ENCODE measurements at regions not wholly inside any gene's neighbourhood (a gene's known extent, or its start where the extent isn't known, plus 50 kb on each side); places are given as distances from the start of the nearest gene placed in this dataset.

DNA sequence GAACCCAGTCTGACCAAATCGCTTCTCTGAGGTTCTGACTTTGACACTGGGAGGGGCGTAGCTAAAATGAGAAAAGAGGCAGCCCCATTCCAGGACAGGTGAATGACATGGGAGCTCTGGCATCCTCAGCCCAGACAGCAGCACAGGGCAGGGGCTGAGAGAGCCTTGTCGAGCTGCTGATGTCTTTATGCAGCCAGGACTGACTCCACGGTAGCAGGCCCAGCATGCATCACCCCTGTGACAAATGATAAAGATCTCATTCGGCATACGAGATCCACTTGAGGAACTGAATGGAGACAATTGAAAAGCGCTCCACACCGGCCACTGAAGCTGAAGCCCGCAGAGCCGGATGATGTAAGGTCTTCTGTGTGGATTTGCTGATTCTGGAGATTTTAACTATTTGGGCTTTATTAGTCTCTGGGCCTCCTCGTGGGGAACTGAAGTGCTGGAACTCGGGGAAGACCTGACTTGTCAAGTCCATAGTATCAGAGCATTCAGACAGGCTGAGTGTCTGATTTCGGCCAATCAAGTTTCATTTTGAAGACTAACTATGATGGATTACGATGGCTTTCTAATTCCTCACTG is 56.9 kb upstream of the MAP1LC3B2 start:
- H3K9ac ChIP-seq (ENCODE audit: insufficient read depth, low read length), result no peak overlapping the region
- H3K79me2 ChIP-seq (ENCODE audit: control insufficient read depth, insufficient read depth, low read length), result no peaks in the 10 kb centered on the region
- no peaks in the 10 kb centered on the region for H3K4me1 ChIP-seq (ENCODE audit: control insufficient read depth, extremely low read depth, insufficient read depth, low read length)
- H4K20me1 ChIP-seq (ENCODE audit: control insufficient read depth, extremely low read depth, insufficient read depth, low read length), result no peaks in the 10 kb centered on the region
- H3K27ac ChIP-seq (ENCODE audit: insufficient read depth, low read length), result no peak overlapping the region
- TF ChIP-seq EZH2 (IDR thresholded peaks at IDR 0.05; ENCODE audit: low read length, missing control alignments), result no peak
- TF ChIP-seq, protein P1, sequence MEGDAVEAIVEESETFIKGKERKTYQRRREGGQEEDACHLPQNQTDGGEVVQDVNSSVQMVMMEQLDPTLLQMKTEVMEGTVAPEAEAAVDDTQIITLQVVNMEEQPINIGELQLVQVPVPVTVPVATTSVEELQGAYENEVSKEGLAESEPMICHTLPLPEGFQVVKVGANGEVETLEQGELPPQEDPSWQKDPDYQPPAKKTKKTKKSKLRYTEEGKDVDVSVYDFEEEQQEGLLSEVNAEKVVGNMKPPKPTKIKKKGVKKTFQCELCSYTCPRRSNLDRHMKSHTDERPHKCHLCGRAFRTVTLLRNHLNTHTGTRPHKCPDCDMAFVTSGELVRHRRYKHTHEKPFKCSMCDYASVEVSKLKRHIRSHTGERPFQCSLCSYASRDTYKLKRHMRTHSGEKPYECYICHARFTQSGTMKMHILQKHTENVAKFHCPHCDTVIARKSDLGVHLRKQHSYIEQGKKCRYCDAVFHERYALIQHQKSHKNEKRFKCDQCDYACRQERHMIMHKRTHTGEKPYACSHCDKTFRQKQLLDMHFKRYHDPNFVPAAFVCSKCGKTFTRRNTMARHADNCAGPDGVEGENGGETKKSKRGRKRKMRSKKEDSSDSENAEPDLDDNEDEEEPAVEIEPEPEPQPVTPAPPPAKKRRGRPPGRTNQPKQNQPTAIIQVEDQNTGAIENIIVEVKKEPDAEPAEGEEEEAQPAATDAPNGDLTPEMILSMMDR (conservative IDR thresholded peaks at IDR 0.05 in 1 of 2, IDR thresholded peaks at IDR 0.05 in 1 of 2; ENCODE audit: low read depth in 1 of 2, low read length in 2 of 2), result no peak
- H3K9me3 ChIP-seq (ENCODE audit: control insufficient read depth, insufficient read depth, low read depth, low read length), result no peaks in the 10 kb centered on the region
- H3K27me3 ChIP-seq (ENCODE audit: control insufficient read depth, insufficient read depth, low read length), result no peaks in the 10 kb centered on the region
- DNase-seq (ENCODE audit: low read depth in 2 of 2), result no peak
- H3K4me2 ChIP-seq (ENCODE audit: extremely low read depth, insufficient read depth, low read length), result no peak overlapping the region
- H3K36me3 ChIP-seq (ENCODE audit: control insufficient read depth, insufficient read depth, low read length), result no peaks in the 10 kb centered on the region
- no peak overlapping the region for H2AFZ ChIP-seq (ENCODE audit: low read length)
- no peak overlapping the region for H3K4me3 ChIP-seq (replicated peaks in 1 of 4; ENCODE audit: control extremely low read depth in 1 of 4, insufficient read depth in 1 of 4, low read depth in 3 of 4, low read length in 4 of 4)

DNA sequence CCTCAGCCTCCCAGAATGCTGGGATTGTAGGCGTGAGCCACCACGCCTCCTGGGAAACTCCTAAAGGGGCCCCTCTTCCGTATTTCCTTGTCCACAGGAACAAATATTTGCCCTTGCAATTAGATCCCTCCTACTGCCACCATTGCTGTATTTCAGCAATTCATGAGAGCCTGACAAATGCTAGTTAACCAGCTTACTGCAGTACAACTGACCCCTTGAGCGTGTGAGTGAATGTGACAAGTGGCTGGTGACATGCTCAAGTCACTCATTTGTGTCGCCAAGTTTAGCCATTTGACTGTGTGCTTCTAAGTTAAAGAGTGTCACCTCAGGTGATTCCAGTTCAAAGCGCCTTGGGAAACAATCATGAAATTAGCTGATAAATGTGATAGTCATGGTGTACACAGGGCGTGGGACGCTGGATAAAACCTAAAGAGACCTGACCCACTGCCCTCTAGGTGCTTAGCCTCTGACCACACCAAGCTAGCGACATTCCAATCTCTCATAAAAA is 56.1 kb upstream of the MAP1LC3B2 start:
- Histone ChIP-seq H3K27ac (ENCODE audit: insufficient read depth, low read length) (no peak overlapping the region), H3K4me1 (ENCODE audit: control insufficient read depth, extremely low read depth, insufficient read depth, low read length) (no peaks in the 10 kb centered on the region), H3K79me2 (ENCODE audit: control insufficient read depth, insufficient read depth, low read length) (no peaks in the 10 kb centered on the region), H3K36me3 (ENCODE audit: control insufficient read depth, insufficient read depth, low read length) (no peaks in the 10 kb centered on the region), H3K27me3 (ENCODE audit: control insufficient read depth, insufficient read depth, low read length) (no peaks in the 10 kb centered on the region), H3K9ac (ENCODE audit: insufficient read depth, low read length) (no peak overlapping the region), H4K20me1 (ENCODE audit: control insufficient read depth, extremely low read depth, insufficient read depth, low read length) (no peaks in the 10 kb centered on the region), H3K4me2 (ENCODE audit: extremely low read depth, insufficient read depth, low read length) (no peak overlapping the region), H3K9me3 (ENCODE audit: control insufficient read depth, insufficient read depth, low read depth, low read length) (no peaks in the 10 kb centered on the region), H3K4me3 (replicated peaks in 1 of 4; ENCODE audit: control extremely low read depth in 1 of 4, insufficient read depth in 1 of 4, low read depth in 3 of 4, low read length in 4 of 4) (no peak overlapping the region), H2AFZ (ENCODE audit: low read length) (no peak overlapping the region)
- TF ChIP-seq, protein P1 (conservative IDR thresholded peaks at IDR 0.05 in 1 of 2, IDR thresholded peaks at IDR 0.05 in 1 of 2; ENCODE audit: low read depth in 1 of 2, low read length in 2 of 2), result no peak
- no peak for TF ChIP-seq EZH2 (IDR thresholded peaks at IDR 0.05; ENCODE audit: low read length, missing control alignments)
- DNase-seq (ENCODE audit: low read depth in 2 of 2), result no peak

DNA sequence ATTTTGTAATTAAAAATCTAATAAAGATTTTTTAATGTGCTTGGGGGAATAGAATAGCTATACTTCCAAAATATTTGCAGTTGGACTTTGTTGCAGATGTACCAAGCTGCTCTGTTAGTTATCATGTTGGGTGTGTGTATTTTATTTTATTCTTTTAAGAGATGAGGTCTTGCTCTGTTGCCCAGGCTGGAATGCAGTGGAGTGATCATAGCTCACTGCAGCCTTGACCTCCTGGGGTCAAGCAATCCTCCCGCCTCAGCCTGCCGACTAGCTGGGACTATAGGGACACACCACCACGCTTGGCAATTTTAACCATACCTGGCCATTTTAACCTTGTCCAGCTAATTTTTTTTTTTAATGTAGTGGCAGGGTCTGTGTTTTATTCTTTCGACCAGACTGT is 54.7 kb upstream of the MAP1LC3B2 start:
- TF ChIP-seq EZH2 (IDR thresholded peaks at IDR 0.05; ENCODE audit: low read length, missing control alignments), result no peak
- TF ChIP-seq, protein P1 (conservative IDR thresholded peaks at IDR 0.05 in 1 of 2, IDR thresholded peaks at IDR 0.05 in 1 of 2; ENCODE audit: low read depth in 1 of 2, low read length in 2 of 2), result no peak
- no peak overlapping the region for H3K4me2 ChIP-seq (ENCODE audit: extremely low read depth, insufficient read depth, low read length)
- no peaks in the 10 kb centered on the region for H4K20me1 ChIP-seq (ENCODE audit: control insufficient read depth, extremely low read depth, insufficient read depth, low read length)
- no peaks in the 10 kb centered on the region for H3K9me3 ChIP-seq (ENCODE audit: control insufficient read depth, insufficient read depth, low read depth, low read length)
- H2AFZ ChIP-seq (ENCODE audit: low read length), result no peak overlapping the region
- no peak for DNase-seq (ENCODE audit: low read depth in 2 of 2)
- no peak overlapping the region for H3K4me3 ChIP-seq (replicated peaks in 1 of 4; ENCODE audit: control extremely low read depth in 1 of 4, insufficient read depth in 1 of 4, low read depth in 3 of 4, low read length in 4 of 4)
- no peaks in the 10 kb centered on the region for H3K79me2 ChIP-seq (ENCODE audit: control insufficient read depth, insufficient read depth, low read length)
- no peaks in the 10 kb centered on the region for H3K27me3 ChIP-seq (ENCODE audit: control insufficient read depth, insufficient read depth, low read length)
- no peak overlapping the region for H3K9ac ChIP-seq (ENCODE audit: insufficient read depth, low read length)
- H3K4me1 ChIP-seq (ENCODE audit: control insufficient read depth, extremely low read depth, insufficient read depth, low read length), result no peaks in the 10 kb centered on the region
- no peak overlapping the region for H3K27ac ChIP-seq (ENCODE audit: insufficient read depth, low read length)
- no peaks in the 10 kb centered on the region for H3K36me3 ChIP-seq (ENCODE audit: control insufficient read depth, insufficient read depth, low read length)

Measured in fibroblast of lung (primary cell).